Body of pancreas (tissue), 4 donors: ENCODE measurements at regions not wholly inside any gene's neighbourhood (a gene's known extent, or its start where the extent isn't known, plus 50 kb on each side); places are given as distances from the start of the nearest gene placed in this dataset.

Source experiments
- ATAC-seq: fragments of 150-250 bp; one replicate; pipeline ENCODE4 v1.9.1; 2016
- DNase-seq, 4 donors: peaks; one replicate each; pipeline ENCODE4 v3.0.0-alpha.2; 2019
- H3K27ac ChIP-seq, 4 donors: fragments of 200-600 bp; sonication (generic); 1 replicate in 3 of 4; 2 replicates in 1 of 4; pipeline versions ENCODE4 v1.5.1 to v1.6.1; 2016 to 2019; ENCODE audit warnings: mild to moderate bottlenecking in 1 of 4, mixed read lengths in 1 of 4, moderate library complexity in 1 of 4
- H3K27me3 ChIP-seq, 2 donors: fragments of 200-600 bp; sonication (generic); one replicate each; pipeline ENCODE4 v1.6.0; 2016; ENCODE audit warnings: mild to moderate bottlenecking in 1 of 2
- H3K36me3 ChIP-seq, 2 donors: fragments of 200-600 bp; sonication (generic); replicated peaks in 1 of 2; 2 replicates each; pipeline ENCODE4 v1.5.1; 2016; ENCODE audit warnings: low read depth in 2 of 2; ENCODE audit not compliant: insufficient read depth in 1 of 2
- H3K4me1 ChIP-seq: fragments of 200-600 bp; sonication (generic); one replicate; pipeline ENCODE4 v1.6.0; 2016
- H3K4me3 ChIP-seq, 2 donors: fragments of 200-600 bp; sonication (generic); 1 replicate in 1 of 2; 2 replicates in 1 of 2; pipeline ENCODE4 v1.5.1; 2016 to 2019
- H3K9me3 ChIP-seq, 3 donors: fragments of 200-600 bp; sonication (generic); 1 replicate in 2 of 3; 2 replicates in 1 of 3; pipeline ENCODE4 v1.5.1; 2016
- CTCF ChIP-seq, 7 experiments: fragments of 450-650 bp in 4 of 7; fragments of 200-600 bp in 3 of 7; sonication (generic) in 3 of 7; IDR thresholded peaks; one replicate each; pipeline ENCODE4 v1.5.1; 2016 to 2019; ENCODE audit warnings: antibody characterized with exemption in 7 of 7
- POLR2A ChIP-seq, 3 donors: fragments of 450-650 bp; IDR thresholded peaks; one replicate each; pipeline ENCODE4 v1.6.1; 2016; ENCODE audit warnings: antibody characterized with exemption in 3 of 3, mild to moderate bottlenecking in 2 of 3
- WGBS, 2 donors: methylation state at CpG; one replicate each; pipeline ENCODE4 v1.1.5; 2017; 5-methylcytosine and 5-hydroxymethylcytosine counted together
- intact Hi-C: fragments of 100-400 bp; cut with DNase I; formaldehyde crosslinking; loops from one replicate; pipeline ENCODE4 v1.15.1; 2023

- Histone ChIP-seq H3K9me3 (peaks cover 0 to 8% (median 0%) of the 10 kb centered on the region in 3 donors), H3K27ac (no peak overlapping the region), H3K4me3 (no peak overlapping the region), H3K4me1 (no peaks in the 10 kb centered on the region), H3K36me3 (no peaks in the 10 kb centered on the region), H3K27me3 (no peaks in the 10 kb centered on the region)
- no peak for DNase-seq
- WGBS, 2 donors, result 19 to 28% methylated on average over 1 of the region's 1 CpG
- ATAC-seq, result no peak
- TF ChIP-seq POLR2A (IDR thresholded peaks at IDR 0.05) (no peak), CTCF (IDR thresholded peaks at IDR 0.05) (no peak)
- intact Hi-C loops, result no loop called here
Observed at GRCh38 chr4:127182687-127183086, 450.1 kb upstream of the INTU start.

GRCh38 chr4:127188847-127189246 lies 443.9 kb upstream of the INTU start:
- Histone ChIP-seq H3K4me1 (no peaks in the 10 kb centered on the region), H3K4me3 (no peak overlapping the region), H3K27me3 (no peaks in the 10 kb centered on the region), H3K36me3 (no peaks in the 10 kb centered on the region), H3K9me3 (peaks cover 0 to 8% (median 0%) of the 10 kb centered on the region in 3 donors), H3K27ac (no peak overlapping the region)
- 36 to 53% methylated on average over 1 of the region's 1 CpG for WGBS, 2 donors
- DNase-seq (no peak), ATAC-seq (no peak)
- intact Hi-C loops, result no loop called here
- TF ChIP-seq CTCF (IDR thresholded peaks at IDR 0.05), result peak in 1 of 7 experiments; percentile 9
- TF ChIP-seq POLR2A (IDR thresholded peaks at IDR 0.05), result no peak

- no peaks in the 10 kb centered on the region for H3K9me3 ChIP-seq
- ATAC-seq, result no peak
- no peaks in the 10 kb centered on the region for H3K4me1 ChIP-seq
- 64 to 76% methylated on average over 1 of the region's 1 CpG for WGBS, 2 donors
- no peaks in the 10 kb centered on the region for H3K36me3 ChIP-seq
- intact Hi-C loops, result no loop called here
- H3K4me3 ChIP-seq, result no peak overlapping the region
- H3K27me3 ChIP-seq, result no peaks in the 10 kb centered on the region
- DNase-seq, result no peak
- H3K27ac ChIP-seq, result no peak overlapping the region
- TF ChIP-seq CTCF (IDR thresholded peaks at IDR 0.05) (no peak), POLR2A (IDR thresholded peaks at IDR 0.05) (no peak)
Observed at GRCh38 chr4:127194281-127194680, 438.5 kb upstream of the INTU start.

- H3K4me1 ChIP-seq, result no peaks in the 10 kb centered on the region
- DNase-seq (no peak), ATAC-seq (no peak)
- H3K4me3 ChIP-seq, result no peak overlapping the region
- no peaks in the 10 kb centered on the region for H3K36me3 ChIP-seq
- TF ChIP-seq CTCF (IDR thresholded peaks at IDR 0.05) (no peak), POLR2A (IDR thresholded peaks at IDR 0.05) (no peak)
- no peak overlapping the region for H3K27ac ChIP-seq
- no peaks in the 10 kb centered on the region for H3K9me3 ChIP-seq
- H3K27me3 ChIP-seq, result no peaks in the 10 kb centered on the region
- 19 to 24% methylated on average over 6 to 7 of the region's 7 CpGs for WGBS, 2 donors
- intact Hi-C loops, result no loop called here
Observed at GRCh38 chr4:127196655-127197352, 436.0 kb upstream of the INTU start.

- TF ChIP-seq POLR2A (IDR thresholded peaks at IDR 0.05) (no peak), CTCF (IDR thresholded peaks at IDR 0.05) (no peak)
- Histone ChIP-seq H3K9me3 (no peaks in the 10 kb centered on the region), H3K36me3 (no peaks in the 10 kb centered on the region), H3K27ac (no peak overlapping the region), H3K4me3 (no peak overlapping the region), H3K4me1 (no peaks in the 10 kb centered on the region), H3K27me3 (no peaks in the 10 kb centered on the region)
- 54 to 60% methylated on average over 3 of the region's 3 CpGs for WGBS, 2 donors
- ATAC-seq, result no peak
- no peak for DNase-seq
- intact Hi-C loops, result no loop called here
Observed at GRCh38 chr4:127203562-127204200, 429.1 kb upstream of the INTU start.
